ENCODE measurements at regions not wholly inside any gene's neighbourhood (a gene's known extent, or its start where the extent isn't known, plus 50 kb on each side); places are given as distances from the start of the nearest gene placed in this dataset.

GRCh38 chr4:176011529-176011928, 54.1 kb upstream of the WDR17 start:
- H3K4me1 Mint-ChIP-seq = no peaks in the 10 kb centered on the region

GRCh38 chr4:176013476-176014247, 52.0 kb upstream of the WDR17 start:
- no peak overlapping the region for H3K4me3 Mint-ChIP-seq
- no peak overlapping the region for H3K27ac Mint-ChIP-seq (ENCODE audit: unreplicated experiment)
- H3K36me3 Mint-ChIP-seq (ENCODE audit: low read depth) = no peaks in the 10 kb centered on the region
- no peaks in the 10 kb centered on the region for H3K27me3 Mint-ChIP-seq (ENCODE audit: low read depth)
- no peak for TF ChIP-seq CTCF (conservative IDR thresholded peaks at IDR 0.05)
- no peaks in the 10 kb centered on the region for H3K4me1 Mint-ChIP-seq
- H3K9me3 Mint-ChIP-seq = no peaks in the 10 kb centered on the region
- DNase-seq (ENCODE audit: low read depth, low spot score) = no peak

More at GRCh38 chr4:176011529-176011928, 54.1 kb upstream of the WDR17 start:
- Mint-ChIP-seq H3K27ac (ENCODE audit: unreplicated experiment) (no peak overlapping the region), H3K36me3 (ENCODE audit: low read depth) (no peaks in the 10 kb centered on the region), H3K4me3 (no peak overlapping the region), H3K9me3 (no peaks in the 10 kb centered on the region), H3K27me3 (ENCODE audit: low read depth) (no peaks in the 10 kb centered on the region)
- no peak for TF ChIP-seq CTCF (conservative IDR thresholded peaks at IDR 0.05)
- no peak for DNase-seq (ENCODE audit: low read depth, low spot score)

GRCh38 chr4:176014583-176015108, 51.0 kb upstream of the WDR17 start:
- Mint-ChIP-seq H3K36me3 (ENCODE audit: low read depth) (no peaks in the 10 kb centered on the region), H3K27me3 (ENCODE audit: low read depth) (no peaks in the 10 kb centered on the region), H3K4me3 (no peak overlapping the region), H3K4me1 (no peaks in the 10 kb centered on the region), H3K9me3 (no peaks in the 10 kb centered on the region), H3K27ac (ENCODE audit: unreplicated experiment) (no peak overlapping the region)
- no peak for TF ChIP-seq CTCF (conservative IDR thresholded peaks at IDR 0.05)
- DNase-seq (ENCODE audit: low read depth, low spot score) = no peak
